ENCODE measurements at regions not wholly inside any gene's neighbourhood (a gene's known extent, or its start where the extent isn't known, plus 50 kb on each side); places are given as distances from the start of the nearest gene placed in this dataset.

DNA sequence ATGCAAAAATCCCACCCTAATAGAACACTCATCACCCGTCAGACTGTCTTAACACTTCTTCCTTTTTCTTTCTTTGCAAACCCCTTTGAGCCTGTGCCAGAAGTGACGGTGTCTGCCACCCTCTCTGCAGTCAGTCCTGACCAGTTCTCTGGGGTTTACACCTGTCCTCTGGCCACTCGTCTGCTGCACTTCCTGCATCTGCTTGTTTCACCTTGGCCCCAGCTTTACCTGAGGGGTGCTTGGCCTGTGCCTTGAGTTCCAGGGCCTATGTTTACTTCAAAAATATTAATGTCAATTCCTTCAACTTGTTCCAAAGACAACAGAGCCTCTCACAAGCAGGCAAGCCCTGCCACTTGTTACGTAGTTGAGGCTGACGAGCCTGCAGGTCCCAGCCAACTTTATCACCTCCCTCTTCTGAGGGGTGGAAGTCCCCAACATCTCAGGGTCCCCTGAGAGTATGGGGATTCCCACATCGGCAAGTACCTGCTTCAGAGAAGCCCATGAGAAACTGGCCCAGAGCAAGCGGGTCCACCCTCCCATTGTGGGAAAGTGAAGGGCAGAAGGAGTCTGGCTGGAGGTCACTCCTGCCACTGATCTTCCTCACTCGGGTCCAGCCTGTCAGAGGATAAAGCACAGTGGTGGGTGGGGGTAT, 205.4 kb downstream of the DAD1 start:
- FAIRE-seq (no peak), DNase-seq (no peak)
- H3K36me3 ChIP-seq (ENCODE audit: control insufficient read depth in 3 of 3, insufficient read depth in 2 of 3, low read depth in 1 of 3, low read length in 3 of 3) = no peaks in the 10 kb centered on the region
- no peak overlapping the region for H3K27ac ChIP-seq (ENCODE audit: low read depth in 1 of 3, low read length in 2 of 3)
- H3K9me3 ChIP-seq (ENCODE audit: control insufficient read depth in 2 of 2, insufficient read depth in 1 of 2, low read depth in 1 of 2, low read length in 1 of 2) = no peaks in the 10 kb centered on the region
- no peaks in the 10 kb centered on the region for H3K27me3 ChIP-seq (ENCODE audit: control insufficient read depth in 3 of 3, insufficient read depth in 3 of 3, low read length in 3 of 3)
- no peak overlapping the region for H3K4me3 ChIP-seq (ENCODE audit: low read depth in 1 of 3, low read length in 3 of 3)
- H3K4me1 ChIP-seq (ENCODE audit: control insufficient read depth in 3 of 3, insufficient read depth in 2 of 3, low read depth in 1 of 3, low read length in 2 of 3) = peaks cover 0 to 4% (median 3%) of the 10 kb centered on the region in 3 donors
- 53 to 78% (median 58%) methylated on average over 8 of the region's 8 CpGs for WGBS, 3 donors

DNA sequence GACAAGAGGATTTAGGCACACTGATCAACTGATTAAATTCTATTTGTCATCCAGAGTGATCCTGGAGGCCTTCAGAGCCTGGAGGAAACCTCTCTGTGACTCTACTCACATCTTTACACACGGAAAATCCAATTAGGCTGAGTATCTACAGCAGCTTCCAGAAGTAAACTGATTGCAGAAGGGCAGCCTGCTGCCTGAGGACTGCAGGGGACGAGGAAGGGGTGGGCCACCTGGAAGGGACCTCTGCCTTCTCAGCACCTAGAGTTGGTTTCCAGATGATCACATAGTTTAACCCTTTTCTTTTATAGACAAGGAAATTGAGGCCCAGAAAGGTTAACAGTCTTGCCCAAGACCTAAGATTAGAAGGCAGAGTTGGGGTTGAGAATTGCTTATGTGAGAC, 206.1 kb downstream of the DAD1 start:
- no peak overlapping the region for H3K27ac ChIP-seq (ENCODE audit: low read depth in 1 of 3, low read length in 2 of 3)
- no peaks in the 10 kb centered on the region for H3K27me3 ChIP-seq (ENCODE audit: control insufficient read depth in 3 of 3, insufficient read depth in 3 of 3, low read length in 3 of 3)
- no peaks in the 10 kb centered on the region for H3K36me3 ChIP-seq (ENCODE audit: control insufficient read depth in 3 of 3, insufficient read depth in 2 of 3, low read depth in 1 of 3, low read length in 3 of 3)
- no peak for DNase-seq
- H3K4me1 ChIP-seq (ENCODE audit: control insufficient read depth in 3 of 3, insufficient read depth in 2 of 3, low read depth in 1 of 3, low read length in 2 of 3) = peaks cover 0 to 4% (median 3%) of the 10 kb centered on the region in 3 donors
- H3K9me3 ChIP-seq (ENCODE audit: control insufficient read depth in 2 of 2, insufficient read depth in 1 of 2, low read depth in 1 of 2, low read length in 1 of 2) = no peaks in the 10 kb centered on the region
- 85 to 86% (median 86%) methylated on average over 2 of the region's 2 CpGs for WGBS, 3 donors
- H3K4me3 ChIP-seq (ENCODE audit: low read depth in 1 of 3, low read length in 3 of 3) = no peak overlapping the region
- no peak for FAIRE-seq

DNA sequence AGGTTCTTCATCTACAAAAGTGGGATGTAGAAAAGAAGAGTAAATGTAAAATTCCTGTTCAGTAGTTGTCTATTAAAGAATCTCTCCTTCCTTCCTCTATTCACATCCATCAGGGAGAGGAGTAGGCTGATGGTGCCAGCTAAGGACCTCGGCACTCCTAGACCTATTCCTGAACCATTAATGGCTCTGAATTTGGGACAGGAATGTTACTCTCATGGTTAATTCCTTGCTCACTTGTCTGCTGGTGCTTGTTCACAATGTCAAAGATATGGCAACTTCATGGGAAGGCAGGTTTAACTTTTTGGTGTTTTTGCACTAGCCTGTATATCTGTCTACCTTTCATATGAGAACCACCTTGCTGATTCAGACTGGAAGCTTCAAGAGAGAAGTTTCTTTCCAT, 206.6 kb downstream of the DAD1 start:
- Histone ChIP-seq H3K9me3 (ENCODE audit: control insufficient read depth in 2 of 2, insufficient read depth in 1 of 2, low read depth in 1 of 2, low read length in 1 of 2) (no peaks in the 10 kb centered on the region), H3K36me3 (ENCODE audit: control insufficient read depth in 3 of 3, insufficient read depth in 2 of 3, low read depth in 1 of 3, low read length in 3 of 3) (no peaks in the 10 kb centered on the region), H3K4me1 (ENCODE audit: control insufficient read depth in 3 of 3, insufficient read depth in 2 of 3, low read depth in 1 of 3, low read length in 2 of 3) (peaks cover 0 to 4% (median 3%) of the 10 kb centered on the region in 3 donors), H3K27me3 (ENCODE audit: control insufficient read depth in 3 of 3, insufficient read depth in 3 of 3, low read length in 3 of 3) (no peaks in the 10 kb centered on the region), H3K4me3 (ENCODE audit: low read depth in 1 of 3, low read length in 3 of 3) (no peak overlapping the region), H3K27ac (ENCODE audit: low read depth in 1 of 3, low read length in 2 of 3) (no peak overlapping the region)
- DNase-seq (no peak), FAIRE-seq (no peak)
- 83 to 100% (median 97%) methylated on average over 1 of the region's 1 CpG for WGBS, 3 donors

DNA sequence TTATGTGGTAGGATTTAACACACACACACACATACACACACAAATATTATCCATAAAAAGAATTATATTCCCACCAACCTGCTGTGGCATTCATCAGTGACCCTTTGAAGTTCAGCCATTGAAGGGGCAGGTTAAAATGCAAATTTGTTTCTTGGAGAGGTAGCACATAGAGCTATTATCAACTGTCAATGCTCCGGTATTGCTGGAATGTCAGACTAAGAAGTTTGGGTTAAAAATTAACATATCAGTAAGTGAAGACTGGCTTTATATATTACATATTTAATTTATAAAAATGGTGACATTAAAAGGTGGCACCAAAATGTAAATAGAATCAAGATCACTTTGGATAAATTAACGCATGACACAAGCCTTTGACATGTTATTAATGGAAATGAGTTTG, 207.3 kb downstream of the DAD1 start:
- H3K9me3 ChIP-seq (ENCODE audit: control insufficient read depth in 2 of 2, insufficient read depth in 1 of 2, low read depth in 1 of 2, low read length in 1 of 2) = no peaks in the 10 kb centered on the region
- no peak overlapping the region for H3K27ac ChIP-seq (ENCODE audit: low read depth in 1 of 3, low read length in 2 of 3)
- H3K27me3 ChIP-seq (ENCODE audit: control insufficient read depth in 3 of 3, insufficient read depth in 3 of 3, low read length in 3 of 3) = no peaks in the 10 kb centered on the region
- FAIRE-seq = no peak
- no peaks in the 10 kb centered on the region for H3K36me3 ChIP-seq (ENCODE audit: control insufficient read depth in 3 of 3, insufficient read depth in 2 of 3, low read depth in 1 of 3, low read length in 3 of 3)
- peaks cover 0 to 4% (median 3%) of the 10 kb centered on the region in 3 donors for H3K4me1 ChIP-seq (ENCODE audit: control insufficient read depth in 3 of 3, insufficient read depth in 2 of 3, low read depth in 1 of 3, low read length in 2 of 3)
- H3K4me3 ChIP-seq (ENCODE audit: low read depth in 1 of 3, low read length in 3 of 3) = no peak overlapping the region
- WGBS, 3 donors = 58 to 84% (median 63%) methylated on average over 2 of the region's 2 CpGs
- DNase-seq = no peak

DNA sequence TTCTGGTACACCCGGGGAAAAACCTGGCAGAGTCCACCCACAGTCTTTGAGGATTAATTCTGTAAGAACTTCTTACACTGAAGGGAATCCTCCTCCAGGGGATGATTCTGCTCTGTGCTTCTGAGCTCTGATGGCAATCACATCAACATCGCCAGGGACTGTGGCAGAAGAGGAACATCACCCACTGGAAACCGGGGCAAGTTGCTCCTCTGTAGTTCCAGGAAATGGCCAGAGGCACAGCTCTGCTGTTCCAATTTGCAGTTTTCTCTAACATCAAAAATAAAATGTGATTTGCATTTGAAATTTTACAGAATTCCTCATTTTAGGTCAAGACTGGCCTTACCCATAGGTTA, 207.6 kb downstream of the DAD1 start:
- no peak overlapping the region for H3K27ac ChIP-seq (ENCODE audit: low read depth in 1 of 3, low read length in 2 of 3)
- no peak overlapping the region for H3K4me3 ChIP-seq (ENCODE audit: low read depth in 1 of 3, low read length in 3 of 3)
- H3K36me3 ChIP-seq (ENCODE audit: control insufficient read depth in 3 of 3, insufficient read depth in 2 of 3, low read depth in 1 of 3, low read length in 3 of 3) = no peaks in the 10 kb centered on the region
- FAIRE-seq (no peak), DNase-seq (no peak)
- no peaks in the 10 kb centered on the region for H3K9me3 ChIP-seq (ENCODE audit: control insufficient read depth in 2 of 2, insufficient read depth in 1 of 2, low read depth in 1 of 2, low read length in 1 of 2)
- H3K4me1 ChIP-seq (ENCODE audit: control insufficient read depth in 3 of 3, insufficient read depth in 2 of 3, low read depth in 1 of 3, low read length in 2 of 3) = peaks cover 0 to 4% (median 3%) of the 10 kb centered on the region in 3 donors
- no peaks in the 10 kb centered on the region for H3K27me3 ChIP-seq (ENCODE audit: control insufficient read depth in 3 of 3, insufficient read depth in 3 of 3, low read length in 3 of 3)
- 75 to 82% (median 79%) methylated on average over 3 of the region's 3 CpGs for WGBS, 3 donors

DNA sequence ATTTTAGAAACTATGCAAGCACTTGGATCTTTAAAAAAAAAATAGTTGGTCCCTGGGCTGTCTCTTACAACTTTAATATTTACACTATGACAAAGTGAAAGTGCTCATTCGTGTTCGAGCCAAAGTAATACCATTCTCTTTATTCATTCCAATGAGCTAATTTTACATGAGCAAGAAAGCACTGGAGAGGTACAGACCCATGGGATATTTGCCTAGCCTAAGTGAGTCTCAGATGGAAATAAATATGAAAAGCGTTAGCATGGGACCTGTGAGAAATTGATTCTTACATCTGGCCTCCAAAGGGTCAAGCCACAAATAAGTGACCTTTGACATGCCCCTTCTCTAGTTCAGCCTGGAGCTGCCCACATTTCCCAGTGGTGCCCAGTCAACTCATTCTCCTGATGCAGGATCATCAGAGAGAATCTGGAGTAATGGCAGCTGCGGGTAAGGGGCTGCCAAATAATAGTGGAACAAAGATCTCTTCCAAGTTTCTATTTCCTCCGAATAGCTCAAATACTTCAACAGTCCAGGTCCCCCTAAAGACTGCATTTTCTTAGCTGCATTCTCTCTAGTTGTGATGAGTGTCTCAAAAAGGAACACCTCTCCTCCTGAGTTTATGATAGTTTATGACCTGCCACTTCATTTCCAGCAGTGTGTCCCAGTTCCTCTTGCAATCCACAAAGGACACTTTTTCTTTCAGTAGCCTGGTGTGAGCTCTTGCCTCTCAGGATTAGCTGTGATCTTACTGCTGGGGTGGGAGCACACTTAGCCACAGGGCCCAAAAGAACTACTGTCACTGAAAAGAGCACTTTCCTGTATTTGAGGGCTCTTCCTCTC, 208.2 kb downstream of the DAD1 start:
- Histone ChIP-seq H3K4me1 (ENCODE audit: control insufficient read depth in 3 of 3, insufficient read depth in 2 of 3, low read depth in 1 of 3, low read length in 2 of 3) (peaks cover 0 to 4% (median 3%) of the 10 kb centered on the region in 3 donors), H3K9me3 (ENCODE audit: control insufficient read depth in 2 of 2, insufficient read depth in 1 of 2, low read depth in 1 of 2, low read length in 1 of 2) (no peaks in the 10 kb centered on the region), H3K27me3 (ENCODE audit: control insufficient read depth in 3 of 3, insufficient read depth in 3 of 3, low read length in 3 of 3) (no peaks in the 10 kb centered on the region), H3K36me3 (ENCODE audit: control insufficient read depth in 3 of 3, insufficient read depth in 2 of 3, low read depth in 1 of 3, low read length in 3 of 3) (no peaks in the 10 kb centered on the region), H3K27ac (ENCODE audit: low read depth in 1 of 3, low read length in 2 of 3) (no peak overlapping the region), H3K4me3 (ENCODE audit: low read depth in 1 of 3, low read length in 3 of 3) (no peak overlapping the region)
- no peak for FAIRE-seq
- 57 to 60% (median 57%) methylated on average over 5 of the region's 5 CpGs for WGBS, 3 donors
- no peak for DNase-seq

DNA sequence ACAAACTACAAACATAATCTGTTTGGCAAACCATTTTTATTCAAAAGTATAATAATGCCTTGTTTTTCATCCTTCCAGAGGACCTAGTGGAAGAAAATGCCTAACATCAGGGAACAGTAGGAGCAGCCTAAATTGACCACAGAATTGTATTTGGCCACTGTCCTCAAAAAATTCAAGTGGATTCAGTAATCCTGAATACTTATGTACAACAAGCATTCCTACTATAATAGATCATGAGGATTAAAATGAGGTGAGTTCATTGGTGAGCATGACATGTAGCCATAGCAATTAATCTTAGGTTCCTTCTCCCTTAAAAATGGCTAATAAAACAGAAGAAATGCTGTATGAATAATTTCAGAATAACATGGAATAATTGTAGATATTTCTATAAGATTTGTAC, 209.3 kb downstream of the DAD1 start:
- H3K4me3 ChIP-seq (ENCODE audit: low read depth in 1 of 3, low read length in 3 of 3) = no peak overlapping the region
- H3K36me3 ChIP-seq (ENCODE audit: control insufficient read depth in 3 of 3, insufficient read depth in 2 of 3, low read depth in 1 of 3, low read length in 3 of 3) = no peaks in the 10 kb centered on the region
- H3K4me1 ChIP-seq (ENCODE audit: control insufficient read depth in 3 of 3, insufficient read depth in 2 of 3, low read depth in 1 of 3, low read length in 2 of 3) = peaks cover 0 to 4% (median 3%) of the 10 kb centered on the region in 3 donors
- no peak for FAIRE-seq
- no peak overlapping the region for H3K27ac ChIP-seq (ENCODE audit: low read depth in 1 of 3, low read length in 2 of 3)
- no peaks in the 10 kb centered on the region for H3K27me3 ChIP-seq (ENCODE audit: control insufficient read depth in 3 of 3, insufficient read depth in 3 of 3, low read length in 3 of 3)
- no peaks in the 10 kb centered on the region for H3K9me3 ChIP-seq (ENCODE audit: control insufficient read depth in 2 of 2, insufficient read depth in 1 of 2, low read depth in 1 of 2, low read length in 1 of 2)
- no peak for DNase-seq

DNA sequence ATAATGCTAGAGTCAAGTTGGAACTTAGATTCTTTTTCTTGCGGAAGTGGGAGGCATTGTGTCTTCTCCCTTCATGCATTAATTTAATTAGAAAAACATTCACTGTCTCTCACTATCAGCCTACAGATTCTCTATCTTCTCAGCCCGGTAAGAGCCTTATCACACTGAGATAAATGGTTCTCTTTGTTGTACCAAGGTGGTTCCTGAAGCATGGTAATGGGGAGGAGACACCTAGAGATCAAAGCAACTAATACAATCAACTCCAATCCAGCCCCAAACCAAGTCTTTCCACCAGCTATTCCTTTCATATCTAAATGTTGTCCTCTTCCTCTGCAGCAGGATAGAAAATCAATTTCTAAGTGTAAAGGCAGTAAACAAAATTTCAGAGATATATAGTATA, 210.8 kb downstream of the DAD1 start:
- FAIRE-seq = no peak
- 32 to 70% (median 52%) methylated on average over 2 of the region's 2 CpGs for WGBS, 3 donors

More for the DNA sequence above, 210.8 kb downstream of the DAD1 start:
- Histone ChIP-seq H3K27ac (ENCODE audit: low read depth in 1 of 3, low read length in 2 of 3) (no peak overlapping the region), H3K9me3 (ENCODE audit: control insufficient read depth in 2 of 2, insufficient read depth in 1 of 2, low read depth in 1 of 2, low read length in 1 of 2) (no peaks in the 10 kb centered on the region), H3K27me3 (ENCODE audit: control insufficient read depth in 3 of 3, insufficient read depth in 3 of 3, low read length in 3 of 3) (no peaks in the 10 kb centered on the region), H3K36me3 (ENCODE audit: control insufficient read depth in 3 of 3, insufficient read depth in 2 of 3, low read depth in 1 of 3, low read length in 3 of 3) (no peaks in the 10 kb centered on the region), H3K4me1 (ENCODE audit: control insufficient read depth in 3 of 3, insufficient read depth in 2 of 3, low read depth in 1 of 3, low read length in 2 of 3) (peaks cover 0 to 4% (median 3%) of the 10 kb centered on the region in 3 donors), H3K4me3 (ENCODE audit: low read depth in 1 of 3, low read length in 3 of 3) (no peak overlapping the region)
- DNase-seq = no peak
